SH-SY5Y (cell line): ENCODE measurements at regions not wholly inside any gene's neighbourhood (a gene's known extent, or its start where the extent isn't known, plus 50 kb on each side); places are given as distances from the start of the nearest gene placed in this dataset.

Source experiments
- GATA2 ChIP-seq: IDR thresholded peaks from 2 replicates; pipeline ENCODE4 v1.6.1; 2011; ENCODE audit warnings: mild to moderate bottlenecking, low read depth, low read length
- GATA3 ChIP-seq: IDR thresholded peaks from 2 replicates; pipeline ENCODE4 v1.6.1; 2011; ENCODE audit warnings: low read depth, mild to moderate bottlenecking, low read length, moderate library complexity

DNA sequence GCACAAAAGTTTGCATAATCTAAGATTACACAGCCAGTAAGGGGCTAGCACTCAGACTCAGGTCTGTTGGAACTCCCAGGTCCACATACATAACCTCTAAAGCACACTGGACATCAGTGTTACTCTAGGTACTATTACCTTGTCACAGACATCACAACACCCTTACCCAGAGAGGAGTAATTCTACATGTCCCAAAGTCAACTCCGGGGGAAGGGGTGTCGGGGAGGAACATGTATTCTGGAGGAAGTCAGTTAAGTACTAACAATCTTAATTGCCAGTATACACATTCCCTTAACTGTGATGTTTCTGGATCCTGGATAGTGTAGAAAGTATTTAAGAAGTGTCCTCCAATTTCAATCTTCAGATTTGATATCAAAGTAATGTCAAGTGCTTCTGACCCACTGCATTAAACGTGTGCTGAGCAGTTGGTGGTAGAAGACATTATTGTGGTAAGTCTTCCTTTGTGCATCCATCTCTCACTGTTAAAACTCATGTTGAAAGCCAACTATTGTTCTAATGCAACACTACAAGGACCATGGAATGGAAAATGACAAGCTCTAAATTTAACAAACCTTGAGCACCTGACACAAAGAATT, 155.4 kb downstream of the CRPPA start:
- no peak for TF ChIP-seq GATA3
- no peak for TF ChIP-seq GATA2
